Osteoblast (primary cell): ENCODE measurements at regions not wholly inside any gene's neighbourhood (a gene's known extent, or its start where the extent isn't known, plus 50 kb on each side); places are given as distances from the start of the nearest gene placed in this dataset.
"Not testable (repeated sequence)": the region's sequence is repeated elsewhere in the genome, so short reads cannot be mapped to it uniquely, and the experiment has no call there.

Experiments used
- DNase-seq: peaks from one replicate; pipeline ENCODE4 v3.0.0; 2011; ENCODE audit warnings: low spot score, mixed read lengths; ENCODE audit not compliant: insufficient read length; ENCODE audit errors: missing footprints
- H2AFZ ChIP-seq: 2 replicates; pipeline ENCODE4 v1.6.0; 2011; ENCODE audit warnings: mild to moderate bottlenecking, low read length
- H3K27ac ChIP-seq: 2 replicates; pipeline ENCODE4 v1.5.1; 2011; ENCODE audit warnings: mild to moderate bottlenecking, low read depth, low read length, moderate library complexity
- H3K27me3 ChIP-seq: 2 replicates; pipeline ENCODE4 v1.6.0; 2012; ENCODE audit warnings: mild to moderate bottlenecking, control low read depth, inconsistent platforms, low read length, moderate library complexity; ENCODE audit not compliant: insufficient read depth
- H3K36me3 ChIP-seq: 2 replicates; pipeline ENCODE4 v1.5.1; 2011; ENCODE audit warnings: mild to moderate bottlenecking, low read length, control low read depth, moderate library complexity; ENCODE audit not compliant: insufficient read depth
- H3K4me1 ChIP-seq: 2 replicates; pipeline ENCODE4 v1.5.1; 2011; ENCODE audit warnings: mild to moderate bottlenecking, low read length, control low read depth, moderate library complexity; ENCODE audit not compliant: insufficient read depth
- H3K4me2 ChIP-seq: 2 replicates; pipeline ENCODE4 v1.6.0; 2011; ENCODE audit warnings: mild to moderate bottlenecking, low read length; ENCODE audit not compliant: insufficient read depth
- H3K4me3 ChIP-seq: fragments of 200-600 bp; sonication (generic); 3 replicates; pipeline ENCODE4 v1.5.1; 2012; ENCODE audit warnings: mild to moderate bottlenecking, low read length, inconsistent platforms; ENCODE audit not compliant: insufficient read depth
- H3K79me2 ChIP-seq: 2 replicates; pipeline ENCODE4 v1.6.0; 2012; ENCODE audit warnings: mild to moderate bottlenecking, low read length, control low read depth, inconsistent platforms; ENCODE audit not compliant: insufficient read depth
- H3K9me3 ChIP-seq: 2 replicates; pipeline ENCODE4 v1.5.1; 2011; ENCODE audit warnings: low read depth, low read length, control low read depth
- H4K20me1 ChIP-seq: 2 replicates; pipeline ENCODE4 v1.6.0; 2012; ENCODE audit warnings: mild to moderate bottlenecking, low read length, control low read depth; ENCODE audit not compliant: insufficient read depth
- CTCF ChIP-seq: IDR thresholded peaks from 2 replicates; pipeline ENCODE4 v1.5.1; 2011; ENCODE audit warnings: mild to moderate bottlenecking, low read depth, low read length, moderate library complexity; ENCODE audit errors: extremely low read depth

- no peaks in the 10 kb centered on the region for H3K4me1 ChIP-seq
- H3K27ac ChIP-seq: no peak overlapping the region
- no peak for DNase-seq
- no peaks in the 10 kb centered on the region for H4K20me1 ChIP-seq
- no peak overlapping the region for H3K4me3 ChIP-seq
- H3K27me3 ChIP-seq: no peaks in the 10 kb centered on the region
- H3K4me2 ChIP-seq: no peak overlapping the region
- no peaks in the 10 kb centered on the region for H3K9me3 ChIP-seq
- H3K36me3 ChIP-seq: no peaks in the 10 kb centered on the region
- no peak overlapping the region for H2AFZ ChIP-seq
- no peaks in the 10 kb centered on the region for H3K79me2 ChIP-seq
- no peak for TF ChIP-seq CTCF
Measured at GRCh38 chr3:61422945-61423673, 138.3 kb upstream of the PTPRG start.

GRCh38 chr3:61425356-61425755 lies 136.0 kb upstream of the PTPRG start:
- Histone ChIP-seq H3K36me3 (no peaks in the 10 kb centered on the region), H3K9me3 (no peaks in the 10 kb centered on the region), H4K20me1 (no peaks in the 10 kb centered on the region), H2AFZ (no peak overlapping the region), H3K4me3 (no peak overlapping the region), H3K4me1 (no peaks in the 10 kb centered on the region), H3K79me2 (no peaks in the 10 kb centered on the region), H3K27ac (no peak overlapping the region), H3K4me2 (no peak overlapping the region), H3K27me3 (peaks cover 5% of the 10 kb centered on the region)
- no peak for DNase-seq
- TF ChIP-seq CTCF: no peak

- Histone ChIP-seq H3K4me2 (no peak overlapping the region), H3K27ac (no peak overlapping the region), H3K79me2 (no peaks in the 10 kb centered on the region), H3K4me1 (no peaks in the 10 kb centered on the region), H2AFZ (no peak overlapping the region), H3K4me3 (no peak overlapping the region), H3K9me3 (no peaks in the 10 kb centered on the region), H3K36me3 (no peaks in the 10 kb centered on the region), H4K20me1 (no peaks in the 10 kb centered on the region), H3K27me3 (peaks cover 5% of the 10 kb centered on the region)
- no peak for TF ChIP-seq CTCF
- peak; percentile 72 for DNase-seq
Measured at GRCh38 chr3:61429106-61429505, 132.3 kb upstream of the PTPRG start.

GRCh38 chr3:61434901-61435300 lies 126.5 kb upstream of the PTPRG start:
- H3K9me3 ChIP-seq: not testable (repeated sequence)

GRCh38 chr3:61435361-61435760 lies 126.0 kb upstream of the PTPRG start:
- DNase-seq, H4K20me1 ChIP-seq, H3K4me2 ChIP-seq, H3K27me3 ChIP-seq, H3K4me3 ChIP-seq, H3K36me3 ChIP-seq, H2AFZ ChIP-seq, H3K4me1 ChIP-seq, H3K79me2 ChIP-seq, H3K27ac ChIP-seq, H3K9me3 ChIP-seq: not testable (repeated sequence)

More at GRCh38 chr3:61434901-61435300, 126.5 kb upstream of the PTPRG start:
- H3K4me1 ChIP-seq, DNase-seq, H3K36me3 ChIP-seq, H2AFZ ChIP-seq, H3K27me3 ChIP-seq, H3K4me2 ChIP-seq, H3K79me2 ChIP-seq, H3K4me3 ChIP-seq, H3K27ac ChIP-seq, H4K20me1 ChIP-seq: not testable (repeated sequence)
